Fibroblast of lung (primary cell): ENCODE measurements at regions not wholly inside any gene's neighbourhood (a gene's known extent, or its start where the extent isn't known, plus 50 kb on each side); places are given as distances from the start of the nearest gene placed in this dataset.

Experiments used
- DNase-seq, 2 donors: peaks; one replicate each; pipeline versions ENCODE4 v3.0.0 to v3.0.0-alpha.2; 2010; ENCODE audit warnings: low read depth in 2 of 2
- H2AFZ ChIP-seq: 2 replicates; pipeline ENCODE4 v1.5.1; 2012; ENCODE audit warnings: low read length, control low read depth, inconsistent platforms
- H3K27ac ChIP-seq: 2 replicates; pipeline ENCODE4 v1.5.1; 2011; ENCODE audit warnings: low read length, control low read depth; ENCODE audit not compliant: insufficient read depth
- H3K27me3 ChIP-seq: 2 replicates; pipeline ENCODE4 v1.5.1; 2011; ENCODE audit warnings: mild to moderate bottlenecking, low read length; ENCODE audit not compliant: control insufficient read depth, insufficient read depth
- H3K36me3 ChIP-seq: 2 replicates; pipeline ENCODE4 v1.5.1; 2011; ENCODE audit warnings: low read length; ENCODE audit not compliant: control insufficient read depth, insufficient read depth
- H3K4me1 ChIP-seq: 2 replicates; pipeline ENCODE4 v1.5.1; 2011; ENCODE audit warnings: low read length; ENCODE audit not compliant: control insufficient read depth, insufficient read depth; ENCODE audit errors: extremely low read depth
- H3K4me2 ChIP-seq: 2 replicates; pipeline ENCODE4 v1.5.1; 2011; ENCODE audit warnings: low read length, control low read depth; ENCODE audit not compliant: insufficient read depth; ENCODE audit errors: extremely low read depth
- H3K4me3 ChIP-seq, 4 experiments: fragments of 200-600 bp in 1 of 4; sonication (generic) in 1 of 4; replicated peaks in 1 of 4; 2 replicates each; pipeline ENCODE4 v1.5.1; 2011 to 2016; ENCODE audit warnings: low read length in 4 of 4, low read depth in 3 of 4, mild to moderate bottlenecking in 3 of 4, control low read depth in 2 of 4, inconsistent platforms in 1 of 4, mixed read lengths in 1 of 4; ENCODE audit not compliant: insufficient read depth in 1 of 4; ENCODE audit errors: control extremely low read depth in 1 of 4
- H3K79me2 ChIP-seq: 2 replicates; pipeline ENCODE4 v1.5.1; 2012; ENCODE audit warnings: mild to moderate bottlenecking, low read length, inconsistent platforms; ENCODE audit not compliant: control insufficient read depth, insufficient read depth
- H3K9ac ChIP-seq: 2 replicates; pipeline ENCODE4 v1.5.1; 2011; ENCODE audit warnings: mild to moderate bottlenecking, low read length, control low read depth; ENCODE audit not compliant: insufficient read depth
- H3K9me3 ChIP-seq: 2 replicates; pipeline ENCODE4 v1.5.1; 2012; ENCODE audit warnings: low read depth, low read length; ENCODE audit not compliant: control insufficient read depth, insufficient read depth
- H4K20me1 ChIP-seq: 2 replicates; pipeline ENCODE4 v1.5.1; 2011; ENCODE audit warnings: low read length; ENCODE audit not compliant: control insufficient read depth, insufficient read depth; ENCODE audit errors: extremely low read depth
- EZH2 ChIP-seq: IDR thresholded peaks from 2 replicates; pipeline ENCODE4 v1.5.1; 2012; ENCODE audit warnings: low read length, control low read depth, mild to moderate bottlenecking; ENCODE audit errors: missing control alignments
- TF ChIP-seq, protein P1 (sequence below), 2 donors: IDR thresholded peaks in 1 of 2; conservative IDR thresholded peaks in 1 of 2; 1 replicate in 1 of 2; 2 replicates in 1 of 2; pipeline ENCODE4 v1.5.1; 2011 to 2012; ENCODE audit warnings: low read length in 2 of 2, control low read depth in 1 of 2, inconsistent platforms in 1 of 2, low read depth in 1 of 2, mild to moderate bottlenecking in 1 of 2

DNA sequence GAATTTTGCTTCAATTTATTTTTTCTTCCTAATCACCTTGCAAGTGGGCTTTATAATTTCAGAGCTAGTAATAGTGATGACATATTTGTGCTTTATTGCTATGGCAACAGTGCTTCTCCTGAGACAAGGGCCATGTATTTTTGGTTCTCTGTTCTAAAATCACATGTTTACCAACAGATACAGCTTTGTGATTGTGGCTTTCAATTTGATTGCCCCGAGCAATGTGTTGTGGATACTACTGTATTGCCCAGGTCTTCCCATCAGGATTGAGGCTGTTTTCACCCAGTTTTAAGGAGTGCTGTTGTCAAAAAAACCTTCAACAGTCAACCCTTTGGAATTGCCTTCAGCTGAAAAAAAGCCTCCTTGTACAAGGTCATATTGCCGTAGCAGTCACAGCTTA is 841.4 kb upstream of the VRK2 start:
- no peak overlapping the region for H3K9ac ChIP-seq
- H2AFZ ChIP-seq: no peak overlapping the region

DNA sequence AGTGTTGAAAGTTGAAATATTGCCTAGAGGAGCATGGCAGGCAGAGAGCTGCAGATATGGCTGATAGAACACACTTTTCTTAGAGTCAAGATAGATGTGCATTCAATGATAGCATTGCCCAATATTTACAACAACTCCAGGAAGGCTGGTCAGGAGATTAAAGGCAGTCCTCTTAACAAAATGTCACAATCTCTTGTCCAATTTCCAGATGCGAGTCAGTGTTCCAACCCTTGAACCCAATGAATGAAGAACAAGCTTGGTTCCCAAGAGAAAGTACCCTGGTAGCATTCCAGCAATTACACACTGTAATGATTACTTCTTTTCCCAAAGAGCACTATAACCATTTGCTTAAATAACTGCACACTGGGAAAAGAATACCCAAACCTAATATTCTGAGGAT is 839.4 kb upstream of the VRK2 start:
- Histone ChIP-seq H3K4me2 (no peak overlapping the region), H3K9me3 (no peaks in the 10 kb centered on the region), H3K9ac (no peak overlapping the region), H4K20me1 (no peaks in the 10 kb centered on the region), H2AFZ (no peak overlapping the region), H3K36me3 (no peaks in the 10 kb centered on the region), H3K4me1 (no peaks in the 10 kb centered on the region), H3K4me3 (no peak overlapping the region), H3K27ac (no peak overlapping the region), H3K27me3 (no peaks in the 10 kb centered on the region), H3K79me2 (no peaks in the 10 kb centered on the region)
- peak in 1 of 2 donors; percentile 66 for DNase-seq
- no peak for TF ChIP-seq EZH2
- TF ChIP-seq, protein P1, sequence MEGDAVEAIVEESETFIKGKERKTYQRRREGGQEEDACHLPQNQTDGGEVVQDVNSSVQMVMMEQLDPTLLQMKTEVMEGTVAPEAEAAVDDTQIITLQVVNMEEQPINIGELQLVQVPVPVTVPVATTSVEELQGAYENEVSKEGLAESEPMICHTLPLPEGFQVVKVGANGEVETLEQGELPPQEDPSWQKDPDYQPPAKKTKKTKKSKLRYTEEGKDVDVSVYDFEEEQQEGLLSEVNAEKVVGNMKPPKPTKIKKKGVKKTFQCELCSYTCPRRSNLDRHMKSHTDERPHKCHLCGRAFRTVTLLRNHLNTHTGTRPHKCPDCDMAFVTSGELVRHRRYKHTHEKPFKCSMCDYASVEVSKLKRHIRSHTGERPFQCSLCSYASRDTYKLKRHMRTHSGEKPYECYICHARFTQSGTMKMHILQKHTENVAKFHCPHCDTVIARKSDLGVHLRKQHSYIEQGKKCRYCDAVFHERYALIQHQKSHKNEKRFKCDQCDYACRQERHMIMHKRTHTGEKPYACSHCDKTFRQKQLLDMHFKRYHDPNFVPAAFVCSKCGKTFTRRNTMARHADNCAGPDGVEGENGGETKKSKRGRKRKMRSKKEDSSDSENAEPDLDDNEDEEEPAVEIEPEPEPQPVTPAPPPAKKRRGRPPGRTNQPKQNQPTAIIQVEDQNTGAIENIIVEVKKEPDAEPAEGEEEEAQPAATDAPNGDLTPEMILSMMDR (conservative IDR thresholded peaks at IDR 0.05 in 1 of 2, IDR thresholded peaks at IDR 0.05 in 1 of 2; ENCODE audit: low read depth in 1 of 2, low read length in 2 of 2): no peak

More for the DNA sequence above, 841.4 kb upstream of the VRK2 start:
- Histone ChIP-seq H3K4me3 (no peak overlapping the region), H3K27ac (no peak overlapping the region), H3K4me1 (no peaks in the 10 kb centered on the region), H3K36me3 (no peaks in the 10 kb centered on the region), H3K4me2 (no peak overlapping the region), H3K27me3 (no peaks in the 10 kb centered on the region), H4K20me1 (no peaks in the 10 kb centered on the region), H3K9me3 (no peaks in the 10 kb centered on the region), H3K79me2 (no peaks in the 10 kb centered on the region)
- DNase-seq: no peak
- TF ChIP-seq, protein P1 (conservative IDR thresholded peaks at IDR 0.05 in 1 of 2, IDR thresholded peaks at IDR 0.05 in 1 of 2; ENCODE audit: low read depth in 1 of 2, low read length in 2 of 2): no peak
- TF ChIP-seq EZH2: no peak

DNA sequence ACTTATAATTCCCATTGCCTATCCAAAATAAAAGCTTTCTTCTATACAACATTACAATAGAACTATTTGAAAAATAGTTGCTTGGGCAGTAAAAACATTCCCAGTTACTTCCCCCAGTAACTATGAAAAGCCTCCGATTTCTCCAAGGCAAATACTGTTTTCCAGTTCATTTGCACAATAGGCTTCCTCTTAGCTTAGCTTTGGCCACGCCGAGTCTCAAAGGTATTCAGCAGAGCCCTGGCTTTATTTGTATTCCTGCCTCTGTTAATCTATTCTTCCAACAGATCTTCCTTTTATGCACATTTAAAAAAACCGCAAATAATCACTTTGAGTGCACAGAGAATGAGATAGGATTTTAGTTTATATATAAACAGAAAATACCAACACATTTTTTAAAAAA is 836.8 kb upstream of the VRK2 start:
- Histone ChIP-seq H3K4me3 (no peak overlapping the region), H2AFZ (no peak overlapping the region), H3K79me2 (no peaks in the 10 kb centered on the region), H3K4me2 (no peak overlapping the region), H4K20me1 (no peaks in the 10 kb centered on the region), H3K36me3 (no peaks in the 10 kb centered on the region), H3K27ac (no peak overlapping the region), H3K27me3 (no peaks in the 10 kb centered on the region), H3K4me1 (no peaks in the 10 kb centered on the region), H3K9ac (no peak overlapping the region), H3K9me3 (no peaks in the 10 kb centered on the region)
- TF ChIP-seq, protein P1 (conservative IDR thresholded peaks at IDR 0.05 in 1 of 2, IDR thresholded peaks at IDR 0.05 in 1 of 2; ENCODE audit: low read depth in 1 of 2, low read length in 2 of 2): no peak
- TF ChIP-seq EZH2: no peak
- no peak for DNase-seq
